Heart right ventricle (tissue), 16 donors: ENCODE measurements at regions not wholly inside any gene's neighbourhood (a gene's known extent, or its start where the extent isn't known, plus 50 kb on each side); places are given as distances from the start of the nearest gene placed in this dataset.

Source experiments
- ATAC-seq, 8 donors: fragments of 200-7000 bp; cut with Tn5 transposase; one replicate each; pipeline ENCODE4 v1.9.1; 2020; ENCODE audit warnings: mild to moderate bottlenecking in 8 of 8, moderate library complexity in 8 of 8, moderate number of reproducible peaks in 1 of 8
- DNase-seq, 2 donors: peaks; one replicate each; pipeline ENCODE4 v3.0.0-alpha.2; 2020
- H3K27ac ChIP-seq, 10 donors: fragments of 200-600 bp; sonication (generic) in 2 of 10; one replicate each; pipeline versions ENCODE4 v1.5.0 to v1.8.0; 2020 to 2022; ENCODE audit warnings: mild to moderate bottlenecking in 3 of 10
- H3K27me3 ChIP-seq, 7 donors: fragments of 200-600 bp; one replicate each; pipeline ENCODE4 v1.8.0; 2021 to 2022; ENCODE audit warnings: mild to moderate bottlenecking in 2 of 7
- H3K36me3 ChIP-seq, 9 donors: fragments of 200-600 bp; sonication (generic) in 1 of 9; one replicate each; pipeline versions ENCODE4 v1.5.0 to v1.8.0; 2020 to 2022; ENCODE audit warnings: mild to moderate bottlenecking in 2 of 9
- H3K4me1 ChIP-seq, 9 donors: fragments of 200-600 bp; sonication (generic) in 1 of 9; one replicate each; pipeline versions ENCODE4 v1.5.0 to v1.8.0; 2020 to 2022; ENCODE audit warnings: mild to moderate bottlenecking in 4 of 9
- H3K4me3 ChIP-seq, 10 donors: fragments of 200-600 bp; sonication (generic) in 2 of 10; one replicate each; pipeline versions ENCODE4 v1.5.0 to v1.8.0; 2020 to 2022; ENCODE audit warnings: mild to moderate bottlenecking in 7 of 10, moderate library complexity in 2 of 10
- H3K9me3 ChIP-seq, 11 donors: fragments of 200-600 bp in 10 of 11; sonication (generic) in 2 of 11; one replicate each; pipeline versions ENCODE4 v1.5.0 to v1.8.0; 2013 to 2022; ENCODE audit warnings: mild to moderate bottlenecking in 2 of 11, control low read depth in 1 of 11, moderate library complexity in 1 of 11
- CTCF ChIP-seq, 9 donors: fragments of 200-600 bp; sonication (generic) in 2 of 9; IDR thresholded peaks; one replicate each; pipeline versions ENCODE4 v1.5.0 to v1.8.0; 2021 to 2022; ENCODE audit warnings: antibody characterized with exemption in 9 of 9, mild to moderate bottlenecking in 5 of 9, moderate library complexity in 1 of 9
- WGBS, 2 donors: extraction: QIAGEN DNeasy Blood & Tissue Kit; methylation state at CpG; one replicate each; pipeline ENCODE4 v1.1.7; 2013; ENCODE audit warnings: inconsistent platforms in 1 of 2; 5-methylcytosine and 5-hydroxymethylcytosine counted together
- intact Hi-C, 10 donors: fragments of 100-400 bp; cut with DNase I; formaldehyde crosslinking; loops; one replicate each; pipeline versions ENCODE4 v1.11.1 to v1.14.2; 2022
- donor health status: Arrhythmogenic right ventricular cardiomyopathy.
- donor health status: ischemic (EF 13 %, LVEDD 7.1; RV severe dilation, severe dysfunction).
- donor health status: healthy with polysubstance abuse.
- donor health status: DM: no; HTN: yes; CAD: no.
- donor health status: DM: no; HTN: no; CAD: no.
- donor health status: ischemic (EF 25% LVEDD 6.9; RV normal size, moderate dysfunction).
- donor health status: ischemic (EF 25% LVEDD 5.7; RV mildly dilated, moderate dysfunction).
- donor health status: healthy.
- donor health status: DM: yes; HTN: yes; CAD: no.
- donor health status: Ischemic cardiomyopathy.
- donor health status: ischemic (EF 35%, LVEDD 5.7; RV mildly dilated, moderate dysfunction).
- donor health status: nonischemic (EF 11% LVEDD 7.7; RV severe dilation, severe dysfunction).
- donor health status: DM: yes; HTN: yes; CAD: no.
- donor health status: PGD.
- donor health status: ischemic (EF 29% LVEDD 5.4; RV normal size, mild dysfunction).
- donor health status: nonischemic (EF 23%, LVEDD 6.1; RV moderate dilation, normal function).

- Histone ChIP-seq H3K36me3 (no peaks in the 10 kb centered on the region), H3K4me3 (no peak overlapping the region), H3K27ac (no peak overlapping the region), H3K4me1 (peaks cover 0 to 2% (median 0%) of the 10 kb centered on the region in 9 donors), H3K27me3 (peaks cover 0 to 7% (median 0%) of the 10 kb centered on the region in 7 donors), H3K9me3 (no peaks in the 10 kb centered on the region)
- TF ChIP-seq CTCF (IDR thresholded peaks at IDR 0.05) = no peak
- DNase-seq (no peak), ATAC-seq (no peak)
- intact Hi-C loops = no loop called here
Observed at GRCh38 chr14:65308536-65308935, 104.0 kb upstream of the FUT8 start.

GRCh38 chr14:65310568-65310967 is 102.0 kb upstream of the FUT8 start:
- H3K27me3 ChIP-seq = peaks cover 0 to 7% (median 0%) of the 10 kb centered on the region in 7 donors
- no peak for DNase-seq
- no peak overlapping the region for H3K27ac ChIP-seq
- no peak overlapping the region for H3K4me3 ChIP-seq
- H3K9me3 ChIP-seq = peaks cover 0 to 1% (median 0%) of the 10 kb centered on the region in 11 donors
- intact Hi-C loops = no loop called here
- no peaks in the 10 kb centered on the region for H3K4me1 ChIP-seq
- ATAC-seq = no peak
- TF ChIP-seq CTCF (IDR thresholded peaks at IDR 0.05) = no peak
- no peaks in the 10 kb centered on the region for H3K36me3 ChIP-seq
- WGBS, 2 donors = 71 to 79% methylated on average over 2 of the region's 2 CpGs

GRCh38 chr14:65312859-65313258 is 99.7 kb upstream of the FUT8 start:
- H3K36me3 ChIP-seq = no peaks in the 10 kb centered on the region
- ATAC-seq = no peak
- DNase-seq = no peak
- WGBS, 2 donors = 72 to 79% methylated on average over 6 of the region's 6 CpGs
- no peak overlapping the region for H3K27ac ChIP-seq
- intact Hi-C loops = no loop called here
- H3K9me3 ChIP-seq = peaks cover 0 to 8% (median 0%) of the 10 kb centered on the region in 11 donors
- no peak overlapping the region for H3K4me3 ChIP-seq
- no peak for TF ChIP-seq CTCF (IDR thresholded peaks at IDR 0.05)
- peaks cover 0 to 7% (median 0%) of the 10 kb centered on the region in 7 donors for H3K27me3 ChIP-seq
- no peaks in the 10 kb centered on the region for H3K4me1 ChIP-seq

GRCh38 chr14:65318636-65319506 is 93.7 kb upstream of the FUT8 start:
- no peak for DNase-seq
- ATAC-seq = no peak
- Histone ChIP-seq H3K36me3 (no peaks in the 10 kb centered on the region), H3K27ac (no peak overlapping the region), H3K4me1 (peaks cover 0 to 6% (median 0%) of the 10 kb centered on the region in 9 donors), H3K27me3 (no peaks in the 10 kb centered on the region), H3K4me3 (no peak overlapping the region), H3K9me3 (peaks cover 0 to 8% (median 0%) of the 10 kb centered on the region in 11 donors)
- intact Hi-C loops = no loop called here
- no peak for TF ChIP-seq CTCF (IDR thresholded peaks at IDR 0.05)
- 91 to 95% methylated on average over 7 of the region's 7 CpGs for whole genome bisulfite sequencing, 2 donors
